Kidney (tissue), 13 donors: ENCODE measurements at regions not wholly inside any gene's neighbourhood (a gene's known extent, or its start where the extent isn't known, plus 50 kb on each side); places are given as distances from the start of the nearest gene placed in this dataset.

ENCODE experiments used
- DNase-seq, 5 donors: peaks; one replicate each; pipeline ENCODE4 v3.0.0-alpha.2; 2013 to 2020
- FAIRE-seq: peaks from 2 replicates; lab custom pipeline; 2012; peaks lifted over from hg19 to GRCh38; lab: Jason Lieb, UNC
- H3K27ac ChIP-seq, 2 donors: one replicate each; pipeline ENCODE4 v1.7.0; 2013; ENCODE audit warnings: low read depth in 2 of 2, low read length in 2 of 2, inconsistent platforms in 1 of 2
- H3K27me3 ChIP-seq: one replicate; pipeline ENCODE4 v1.7.1; 2013; ENCODE audit warnings: low read length, inconsistent platforms; ENCODE audit not compliant: control insufficient read depth, insufficient read depth
- H3K36me3 ChIP-seq, 3 donors: one replicate each; pipeline versions ENCODE4 v1.7.0 to v1.7.1; 2013; ENCODE audit warnings: low read length in 3 of 3, control low read depth in 1 of 3, inconsistent platforms in 1 of 3; ENCODE audit not compliant: insufficient read depth in 3 of 3, control insufficient read depth in 2 of 3
- H3K4me1 ChIP-seq, 3 donors: one replicate each; pipeline versions ENCODE4 v1.7.0 to v1.7.1; 2013; ENCODE audit warnings: low read length in 3 of 3, inconsistent platforms in 1 of 3, low read depth in 1 of 3; ENCODE audit not compliant: control insufficient read depth in 2 of 3, insufficient read depth in 2 of 3
- H3K4me3 ChIP-seq, 3 donors: one replicate each; pipeline versions ENCODE4 v1.7.0 to v1.8.1; 2013; ENCODE audit warnings: low read length in 3 of 3, control low read depth in 1 of 3, inconsistent platforms in 1 of 3
- H3K9ac ChIP-seq, 3 donors: one replicate each; pipeline versions ENCODE4 v1.7.0 to v1.7.1; 2013; ENCODE audit warnings: low read length in 3 of 3, control low read depth in 1 of 3, inconsistent platforms in 1 of 3
- H3K9me3 ChIP-seq, 3 donors: one replicate each; pipeline versions ENCODE4 v1.7.0 to v1.7.1; 2013; ENCODE audit warnings: low read length in 3 of 3, control low read depth in 1 of 3, inconsistent platforms in 1 of 3; ENCODE audit not compliant: control insufficient read depth in 2 of 3, insufficient read depth in 1 of 3
- CTCF ChIP-seq: IDR thresholded peaks from 3 replicates; pipeline ENCODE4 v1.5.1; 2012; ENCODE audit warnings: mild to moderate bottlenecking, moderate library complexity, borderline replicate concordance; ENCODE audit not compliant: insufficient read depth; ENCODE audit errors: extremely low read depth
- intact Hi-C: fragments of 100-400 bp; cut with DNase I; formaldehyde crosslinking; loops from one replicate; pipeline ENCODE4 v1.11.1; 2022
- donor health status: control.
- donor health status: control.
- donor health status: control.
- donor health status: control.
- donor health status: control.
- donor health status: DM: yes; HTN: yes; CAD: no.
- donor health status: Normal renal cell carcinoma (clear cell type).

- H3K9ac ChIP-seq, result no peak overlapping the region
- no peaks in the 10 kb centered on the region for H3K4me1 ChIP-seq
- H3K4me3 ChIP-seq, result no peak overlapping the region
- intact Hi-C loops, result no loop called here
- DNase-seq (no peak), FAIRE-seq (no peak)
- no peaks in the 10 kb centered on the region for H3K27me3 ChIP-seq
- H3K27ac ChIP-seq, result no peak overlapping the region
- H3K9me3 ChIP-seq, result no peaks in the 10 kb centered on the region
- no peak for TF ChIP-seq CTCF
- no peaks in the 10 kb centered on the region for H3K36me3 ChIP-seq
These were observed 648.5 kb downstream of the MTRR start for GRCh38 chr5:8517456-8517855.

GRCh38 chr5:8520917-8521316 is 652.0 kb downstream of the MTRR start:
- no peaks in the 10 kb centered on the region for H3K9me3 ChIP-seq
- intact Hi-C loops, result no loop called here
- H3K4me3 ChIP-seq, result no peak overlapping the region
- FAIRE-seq (no peak), DNase-seq (no peak)
- H3K27ac ChIP-seq, result no peak overlapping the region
- H3K36me3 ChIP-seq, result no peaks in the 10 kb centered on the region
- no peak overlapping the region for H3K9ac ChIP-seq
- H3K4me1 ChIP-seq, result no peaks in the 10 kb centered on the region
- no peaks in the 10 kb centered on the region for H3K27me3 ChIP-seq
- no peak for TF ChIP-seq CTCF

- no peak for FAIRE-seq
- Histone ChIP-seq H3K27ac (no peak overlapping the region), H3K9ac (no peak overlapping the region), H3K36me3 (no peaks in the 10 kb centered on the region), H3K27me3 (no peaks in the 10 kb centered on the region), H3K4me3 (no peak overlapping the region), H3K9me3 (no peaks in the 10 kb centered on the region), H3K4me1 (no peaks in the 10 kb centered on the region)
- no peak for DNase-seq
- intact Hi-C loops, result no loop called here
- TF ChIP-seq CTCF, result no peak
These were observed 653.0 kb downstream of the MTRR start for GRCh38 chr5:8521991-8522390.

DNA sequence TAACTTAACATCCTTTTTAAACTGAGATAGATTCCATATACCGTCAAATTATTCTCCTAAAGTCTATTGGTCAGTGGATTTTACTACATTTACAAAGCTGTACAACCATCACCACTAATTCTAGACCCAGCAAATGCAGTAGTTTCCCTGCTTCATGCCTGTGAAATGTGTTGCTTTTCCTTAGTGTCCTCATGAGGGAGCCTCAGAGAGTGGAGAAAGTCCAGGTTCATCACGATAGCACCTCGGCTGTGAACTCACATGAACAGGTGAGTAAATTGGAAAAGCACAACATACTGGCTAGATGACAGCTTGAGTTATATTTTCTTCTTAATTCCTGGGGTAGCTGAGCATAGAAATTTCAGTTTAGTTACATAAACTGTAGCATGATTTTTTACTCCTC is 653.7 kb downstream of the MTRR start:
- TF ChIP-seq CTCF, result no peak
- FAIRE-seq, result no peak
- H3K4me1 ChIP-seq, result no peaks in the 10 kb centered on the region

More for the DNA sequence above, 653.7 kb downstream of the MTRR start:
- Histone ChIP-seq H3K4me3 (no peak overlapping the region), H3K36me3 (no peaks in the 10 kb centered on the region), H3K27me3 (no peaks in the 10 kb centered on the region), H3K9me3 (no peaks in the 10 kb centered on the region), H3K9ac (no peak overlapping the region), H3K27ac (no peak overlapping the region)
- DNase-seq, result no peak
- intact Hi-C loops, result no loop called here
